ENCODE measurements at regions not wholly inside any gene's neighbourhood (a gene's known extent, or its start where the extent isn't known, plus 50 kb on each side); places are given as distances from the start of the nearest gene placed in this dataset.

- TF ChIP-seq, protein P1, sequence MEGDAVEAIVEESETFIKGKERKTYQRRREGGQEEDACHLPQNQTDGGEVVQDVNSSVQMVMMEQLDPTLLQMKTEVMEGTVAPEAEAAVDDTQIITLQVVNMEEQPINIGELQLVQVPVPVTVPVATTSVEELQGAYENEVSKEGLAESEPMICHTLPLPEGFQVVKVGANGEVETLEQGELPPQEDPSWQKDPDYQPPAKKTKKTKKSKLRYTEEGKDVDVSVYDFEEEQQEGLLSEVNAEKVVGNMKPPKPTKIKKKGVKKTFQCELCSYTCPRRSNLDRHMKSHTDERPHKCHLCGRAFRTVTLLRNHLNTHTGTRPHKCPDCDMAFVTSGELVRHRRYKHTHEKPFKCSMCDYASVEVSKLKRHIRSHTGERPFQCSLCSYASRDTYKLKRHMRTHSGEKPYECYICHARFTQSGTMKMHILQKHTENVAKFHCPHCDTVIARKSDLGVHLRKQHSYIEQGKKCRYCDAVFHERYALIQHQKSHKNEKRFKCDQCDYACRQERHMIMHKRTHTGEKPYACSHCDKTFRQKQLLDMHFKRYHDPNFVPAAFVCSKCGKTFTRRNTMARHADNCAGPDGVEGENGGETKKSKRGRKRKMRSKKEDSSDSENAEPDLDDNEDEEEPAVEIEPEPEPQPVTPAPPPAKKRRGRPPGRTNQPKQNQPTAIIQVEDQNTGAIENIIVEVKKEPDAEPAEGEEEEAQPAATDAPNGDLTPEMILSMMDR (conservative IDR thresholded peaks at IDR 0.05; ENCODE audit: low read depth, low read length): no peak
- DNase-seq (ENCODE audit: low read depth): no peak
Measured at GRCh38 chrX:151796576-151796975, 62.0 kb downstream of the CNGA2 start.

GRCh38 chrX:151801980-151802379, 67.4 kb downstream of the CNGA2 start:
- TF ChIP-seq, protein P1 (conservative IDR thresholded peaks at IDR 0.05; ENCODE audit: low read depth, low read length): peak; percentile 41

More at GRCh38 chrX:151796576-151796975, 62.0 kb downstream of the CNGA2 start:
- H3K4me3 ChIP-seq (ENCODE audit: low read depth, low read length): no peak overlapping the region

DNA sequence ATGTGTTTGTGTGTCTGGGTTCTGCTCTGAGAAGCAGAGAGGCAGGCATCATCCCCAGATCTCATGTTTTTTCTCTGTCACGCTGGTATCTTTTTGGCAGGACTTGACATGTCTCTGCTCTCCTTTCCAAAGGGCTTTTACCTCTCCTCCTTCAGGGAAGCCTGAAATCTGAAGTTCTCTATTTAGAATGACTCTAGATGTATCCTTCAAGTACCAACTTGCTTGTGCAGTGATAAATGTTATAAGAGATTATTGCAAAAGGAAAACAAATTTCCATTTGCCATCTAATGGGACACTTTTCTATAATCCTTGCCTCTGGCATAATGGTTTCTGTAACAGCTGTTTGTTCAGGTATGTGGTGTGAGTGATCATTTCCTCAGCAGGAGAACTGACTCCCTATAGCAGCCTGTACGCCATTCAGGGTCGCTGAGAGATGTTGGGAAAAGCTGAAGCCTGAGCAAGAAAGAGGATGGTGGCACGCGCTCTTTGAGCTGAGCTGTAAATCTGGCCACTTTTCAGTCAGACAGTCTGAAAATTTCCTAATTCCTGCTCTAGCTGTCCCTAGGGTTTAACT, 72.5 kb downstream of the CNGA2 start:
- no peak overlapping the region for H3K4me3 ChIP-seq (ENCODE audit: low read depth, low read length)
- TF ChIP-seq, protein P1 (conservative IDR thresholded peaks at IDR 0.05; ENCODE audit: low read depth, low read length): no peak
- no peak for DNase-seq (ENCODE audit: low read depth)

More at GRCh38 chrX:151801980-151802379, 67.4 kb downstream of the CNGA2 start:
- no peak for DNase-seq (ENCODE audit: low read depth)
- no peak overlapping the region for H3K4me3 ChIP-seq (ENCODE audit: low read depth, low read length)

- DNase-seq (ENCODE audit: low read depth): no peak
- H3K4me3 ChIP-seq (ENCODE audit: low read depth, low read length): no peak overlapping the region
- TF ChIP-seq, protein P1 (conservative IDR thresholded peaks at IDR 0.05; ENCODE audit: low read depth, low read length): no peak
Measured at GRCh38 chrX:151812661-151813060, 78.1 kb downstream of the CNGA2 start.

DNA sequence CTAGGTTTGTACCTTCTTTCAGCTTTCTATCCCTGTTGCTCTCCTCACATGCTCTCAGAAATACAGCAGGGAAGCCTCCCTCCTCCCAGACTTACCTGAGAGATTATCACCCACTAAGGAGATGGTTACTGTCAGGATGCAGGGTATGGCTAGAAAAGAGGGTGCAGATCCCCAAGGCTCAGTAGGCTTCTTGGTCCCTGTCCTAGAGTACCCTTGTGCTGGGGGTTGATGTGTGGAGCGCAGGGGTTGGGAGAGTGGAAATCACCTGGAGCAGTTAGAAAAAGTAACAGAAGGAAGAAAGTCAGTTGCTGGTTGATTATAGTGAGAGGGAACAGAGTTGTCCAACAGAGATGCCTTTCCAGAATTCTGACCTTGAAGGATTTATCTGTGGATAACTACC, 80.2 kb downstream of the CNGA2 start:
- no peak overlapping the region for H3K4me3 ChIP-seq (ENCODE audit: low read depth, low read length)
- DNase-seq (ENCODE audit: low read depth): no peak
- TF ChIP-seq, protein P1 (conservative IDR thresholded peaks at IDR 0.05; ENCODE audit: low read depth, low read length): no peak

GRCh38 chrX:151815398-151815797, 80.9 kb downstream of the CNGA2 start:
- H3K4me3 ChIP-seq (ENCODE audit: low read depth, low read length): no peak overlapping the region
- DNase-seq (ENCODE audit: low read depth): peak; percentile 45
- TF ChIP-seq, protein P1 (conservative IDR thresholded peaks at IDR 0.05; ENCODE audit: low read depth, low read length): no peak

DNA sequence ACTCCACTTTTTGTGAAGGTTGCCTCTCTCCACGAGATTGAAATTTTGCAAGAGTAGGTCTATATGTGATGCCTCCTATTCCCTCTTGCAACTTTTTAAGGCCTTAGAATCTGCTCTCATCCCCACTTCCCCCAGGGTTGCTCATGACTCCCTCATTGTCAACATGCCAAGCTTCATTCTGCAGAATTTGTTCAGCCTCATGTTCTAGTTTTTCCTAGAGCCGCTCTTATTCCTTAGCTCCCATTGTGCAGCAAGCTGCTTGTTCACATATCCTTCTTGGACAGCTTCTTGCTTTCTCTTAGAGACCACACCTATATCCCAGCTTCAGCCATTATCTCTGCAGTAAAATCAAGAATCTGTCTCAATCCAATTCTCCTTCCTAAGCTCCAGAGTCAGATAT, 82.4 kb downstream of the CNGA2 start:
- TF ChIP-seq, protein P1 (conservative IDR thresholded peaks at IDR 0.05; ENCODE audit: low read depth, low read length): no peak
- DNase-seq (ENCODE audit: low read depth): no peak
- no peak overlapping the region for H3K4me3 ChIP-seq (ENCODE audit: low read depth, low read length)

Data from choroid plexus epithelial cell (primary cell).